Ovary (tissue), 3 donors: ENCODE measurements at regions not wholly inside any gene's neighbourhood (a gene's known extent, or its start where the extent isn't known, plus 50 kb on each side); places are given as distances from the start of the nearest gene placed in this dataset.
"Not testable (repeated sequence)": the region's sequence is repeated elsewhere in the genome, so short reads cannot be mapped to it uniquely, and the experiment has no call there.

ENCODE experiments used
- EP300 ChIP-seq: sonication (generic); formaldehyde crosslinking; IDR thresholded peaks from one replicate; pipeline ENCODE4 v1.6.1; 2017; ENCODE audit warnings: antibody characterized with exemption
- POLR2A ChIP-seq: fragments of 450-650 bp; IDR thresholded peaks from one replicate; pipeline ENCODE4 v1.6.1; 2017; ENCODE audit warnings: antibody characterized with exemption, mild to moderate bottlenecking, moderate library complexity
- TF ChIP-seq, protein P1 (sequence below), 3 donors: fragments of 450-650 bp in 2 of 3; fragments of 200-600 bp in 1 of 3; IDR thresholded peaks; one replicate each; pipeline versions ENCODE4 v1.5.1 to v1.8.0; 2016 to 2022; ENCODE audit warnings: antibody characterized with exemption in 3 of 3, mild to moderate bottlenecking in 1 of 3
- donor health status: DM: no; HTN: no; CAD: no.

DNA sequence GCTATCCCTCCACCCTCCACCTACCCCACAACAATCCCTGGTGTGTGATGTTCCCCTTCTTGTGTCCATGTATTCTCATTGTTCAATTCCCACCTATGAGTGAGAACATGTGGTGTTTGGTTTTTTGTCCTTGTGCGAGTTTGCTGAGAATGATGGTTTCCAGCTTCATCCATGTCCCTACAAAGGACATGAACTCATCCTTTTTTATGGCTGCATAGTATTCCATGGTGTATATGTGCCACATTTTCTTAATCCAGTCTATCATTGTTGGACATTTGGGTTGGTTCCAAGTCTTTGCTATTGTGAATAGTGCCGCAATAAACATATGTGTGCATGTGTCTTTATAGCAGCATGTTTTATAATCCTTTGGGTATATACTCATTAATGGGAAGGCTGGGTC is 1117.6 kb downstream of the DNAJB9 start:
- TF ChIP-seq, protein P1, sequence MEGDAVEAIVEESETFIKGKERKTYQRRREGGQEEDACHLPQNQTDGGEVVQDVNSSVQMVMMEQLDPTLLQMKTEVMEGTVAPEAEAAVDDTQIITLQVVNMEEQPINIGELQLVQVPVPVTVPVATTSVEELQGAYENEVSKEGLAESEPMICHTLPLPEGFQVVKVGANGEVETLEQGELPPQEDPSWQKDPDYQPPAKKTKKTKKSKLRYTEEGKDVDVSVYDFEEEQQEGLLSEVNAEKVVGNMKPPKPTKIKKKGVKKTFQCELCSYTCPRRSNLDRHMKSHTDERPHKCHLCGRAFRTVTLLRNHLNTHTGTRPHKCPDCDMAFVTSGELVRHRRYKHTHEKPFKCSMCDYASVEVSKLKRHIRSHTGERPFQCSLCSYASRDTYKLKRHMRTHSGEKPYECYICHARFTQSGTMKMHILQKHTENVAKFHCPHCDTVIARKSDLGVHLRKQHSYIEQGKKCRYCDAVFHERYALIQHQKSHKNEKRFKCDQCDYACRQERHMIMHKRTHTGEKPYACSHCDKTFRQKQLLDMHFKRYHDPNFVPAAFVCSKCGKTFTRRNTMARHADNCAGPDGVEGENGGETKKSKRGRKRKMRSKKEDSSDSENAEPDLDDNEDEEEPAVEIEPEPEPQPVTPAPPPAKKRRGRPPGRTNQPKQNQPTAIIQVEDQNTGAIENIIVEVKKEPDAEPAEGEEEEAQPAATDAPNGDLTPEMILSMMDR (IDR thresholded peaks at IDR 0.05): not testable (repeated sequence)
- TF ChIP-seq EP300, POLR2A: not testable (repeated sequence)
